ENCODE measurements at regions not wholly inside any gene's neighbourhood (a gene's known extent, or its start where the extent isn't known, plus 50 kb on each side); places are given as distances from the start of the nearest gene placed in this dataset.
"Not testable (repeated sequence)": the region's sequence is repeated elsewhere in the genome, so short reads cannot be mapped to it uniquely, and the experiment has no call there.

- Mint-ChIP-seq H3K27ac (peak overlapping the region; percentile 73), H3K9me3 (peaks cover 11% of the 10 kb centered on the region), H3K27me3 (no peaks in the 10 kb centered on the region), H3K4me1 (peaks cover 57% of the 10 kb centered on the region), H3K4me3 (peak overlapping the region; percentile 15), H3K36me3 (peaks cover 5% of the 10 kb centered on the region)
- ATAC-seq (ENCODE audit: low read depth) (no peak), DNase-seq (ENCODE audit: low spot score in 2 of 2) (no peak)
Measured at GRCh38 chr20:1845163-1845523, 50.1 kb upstream of the SIRPA start.

GRCh38 chr20:1844325-1845162 is 50.7 kb upstream of the SIRPA start:
- H3K4me1 Mint-ChIP-seq: peaks cover 55% of the 10 kb centered on the region
- H3K9me3 Mint-ChIP-seq: peaks cover 11% of the 10 kb centered on the region
- peak overlapping the region; percentile 15 for H3K4me3 Mint-ChIP-seq
- peak; percentile 65 to 83 for DNase-seq (ENCODE audit: low spot score in 2 of 2)
- peak; percentile 98 for ATAC-seq (ENCODE audit: low read depth)
- H3K36me3 Mint-ChIP-seq: peaks cover 5% of the 10 kb centered on the region
- no peaks in the 10 kb centered on the region for H3K27me3 Mint-ChIP-seq
- H3K27ac Mint-ChIP-seq: peak overlapping the region; percentile 73

GRCh38 chr20:1842281-1842680 is 52.9 kb upstream of the SIRPA start:
- peaks cover 3% of the 10 kb centered on the region for H3K36me3 Mint-ChIP-seq
- no peaks in the 10 kb centered on the region for H3K27me3 Mint-ChIP-seq
- H3K9me3 Mint-ChIP-seq: peaks cover 5% of the 10 kb centered on the region
- DNase-seq (ENCODE audit: low spot score in 2 of 2): no peak
- ATAC-seq (ENCODE audit: low read depth): no peak
- H3K4me1 Mint-ChIP-seq: peaks cover 38% of the 10 kb centered on the region
- no peak overlapping the region for H3K27ac Mint-ChIP-seq
- H3K4me3 Mint-ChIP-seq: no peak overlapping the region

DNA sequence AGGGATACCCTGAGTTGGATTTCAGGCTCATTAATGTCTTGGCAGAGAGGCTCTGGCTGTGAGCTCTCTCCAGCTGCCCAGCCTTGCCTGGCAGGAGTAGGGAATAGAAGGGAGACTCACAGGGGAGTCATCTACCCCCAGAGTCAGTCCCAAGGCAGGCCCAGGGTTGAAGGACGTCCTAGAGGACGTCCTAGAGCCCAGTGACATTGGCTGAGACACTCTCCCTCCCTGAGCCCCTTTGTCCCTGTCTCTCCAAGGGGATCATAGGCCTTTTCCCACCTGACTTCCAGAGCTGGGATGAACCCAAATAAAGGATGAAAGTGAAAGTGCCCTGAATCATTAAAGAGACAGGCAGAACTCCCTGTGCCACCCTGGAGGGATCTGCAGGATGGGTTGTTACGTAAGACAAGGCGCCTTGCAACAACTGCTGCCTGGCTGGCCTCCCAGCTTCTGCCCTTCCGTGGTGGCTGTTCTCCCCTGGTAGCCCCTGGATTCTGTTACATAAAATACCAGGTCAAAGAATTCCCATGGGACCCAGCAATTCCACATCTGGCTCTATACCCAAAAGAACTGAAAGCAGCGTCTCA is 53.6 kb upstream of the SIRPA start:
- Mint-ChIP-seq H3K9me3 (peaks cover 2% of the 10 kb centered on the region), H3K4me1 (peaks cover 35% of the 10 kb centered on the region), H3K27me3 (no peaks in the 10 kb centered on the region), H3K4me3 (no peak overlapping the region), H3K27ac (no peak overlapping the region), H3K36me3 (peaks cover under 1% of the 10 kb centered on the region)
- DNase-seq (ENCODE audit: low spot score in 2 of 2) (no peak), ATAC-seq (ENCODE audit: low read depth) (no peak)

GRCh38 chr20:1840817-1841553 is 54.2 kb upstream of the SIRPA start:
- Mint-ChIP-seq H3K27me3 (no peaks in the 10 kb centered on the region), H3K4me3 (no peak overlapping the region), H3K36me3 (no peaks in the 10 kb centered on the region), H3K9me3 (no peaks in the 10 kb centered on the region), H3K27ac (peak overlapping the region; percentile 3), H3K4me1 (peaks cover 34% of the 10 kb centered on the region)
- no peak for ATAC-seq (ENCODE audit: low read depth)
- no peak for DNase-seq (ENCODE audit: low spot score in 2 of 2)

DNA sequence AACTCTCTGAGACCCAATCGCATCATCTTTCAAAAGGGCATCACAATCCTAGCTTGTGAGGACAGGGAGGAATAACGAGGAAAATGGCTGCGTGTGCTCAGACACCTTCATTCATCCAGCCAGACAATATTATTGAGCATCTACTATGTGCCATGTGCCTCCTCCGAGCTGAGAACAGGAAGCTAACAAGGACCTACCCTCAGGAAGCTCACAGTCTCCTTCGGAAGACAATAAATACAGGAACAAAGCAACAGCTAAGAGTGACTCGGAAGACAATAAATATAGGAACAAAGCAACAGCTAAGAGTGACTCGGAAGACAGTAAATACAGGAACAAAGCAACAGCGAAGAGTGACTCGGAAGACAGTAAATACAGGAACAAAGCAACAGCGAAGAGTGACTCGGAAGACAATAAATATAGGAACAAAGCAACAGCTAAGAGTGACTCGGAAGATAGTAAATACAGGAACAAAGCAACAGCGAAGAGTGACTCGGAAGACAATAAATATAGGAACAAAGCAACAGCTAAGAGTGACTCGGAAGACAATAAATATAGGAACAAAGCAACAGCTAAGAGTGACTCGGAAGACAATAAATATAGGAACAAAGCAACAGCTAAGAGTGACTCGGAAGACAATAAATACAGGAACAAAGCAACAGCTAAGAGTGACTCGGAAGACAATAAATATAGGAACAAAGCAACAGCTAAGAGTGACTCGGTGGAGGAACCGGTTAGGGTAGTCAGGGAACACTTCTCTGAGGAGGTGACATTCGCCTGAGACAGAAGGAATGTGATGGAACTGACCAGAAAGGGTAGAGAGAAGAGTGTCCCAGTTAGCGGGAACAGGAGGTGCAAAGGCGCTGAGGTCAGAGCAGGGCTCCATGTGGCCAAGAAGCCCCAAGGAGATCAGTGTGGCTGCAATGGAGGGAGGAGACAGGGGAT is 55.6 kb upstream of the SIRPA start:
- Mint-ChIP-seq H3K27ac (peak overlapping the region; percentile 10), H3K4me1 (peaks cover 21% of the 10 kb centered on the region)
- not testable (repeated sequence) for DNase-seq (ENCODE audit: low spot score in 2 of 2); H3K4me3 Mint-ChIP-seq; ATAC-seq (ENCODE audit: low read depth); H3K36me3 Mint-ChIP-seq; H3K27me3 Mint-ChIP-seq; H3K9me3 Mint-ChIP-seq

- no peaks in the 10 kb centered on the region for H3K9me3 Mint-ChIP-seq
- H3K4me1 Mint-ChIP-seq: peaks cover 15% of the 10 kb centered on the region
- no peak for DNase-seq (ENCODE audit: low spot score in 2 of 2)
- ATAC-seq (ENCODE audit: low read depth): no peak
- no peak overlapping the region for H3K4me3 Mint-ChIP-seq
- H3K36me3 Mint-ChIP-seq: no peaks in the 10 kb centered on the region
- H3K27me3 Mint-ChIP-seq: peaks cover 2% of the 10 kb centered on the region
- H3K27ac Mint-ChIP-seq: no peak overlapping the region
Measured at GRCh38 chr20:1838556-1839279, 56.5 kb upstream of the SIRPA start.

- Mint-ChIP-seq H3K4me3 (no peak overlapping the region), H3K27me3 (peaks cover 2% of the 10 kb centered on the region), H3K36me3 (no peaks in the 10 kb centered on the region), H3K4me1 (peaks cover 11% of the 10 kb centered on the region), H3K9me3 (no peaks in the 10 kb centered on the region), H3K27ac (no peak overlapping the region)
- ATAC-seq (ENCODE audit: low read depth) (no peak), DNase-seq (ENCODE audit: low spot score in 2 of 2) (no peak)
Measured at GRCh38 chr20:1835186-1836035, 59.8 kb upstream of the SIRPA start.

GRCh38 chr20:1833728-1834726 is 61.2 kb upstream of the SIRPA start:
- peaks cover 14% of the 10 kb centered on the region for H3K4me1 Mint-ChIP-seq
- no peak for ATAC-seq (ENCODE audit: low read depth)
- no peak overlapping the region for H3K27ac Mint-ChIP-seq
- H3K27me3 Mint-ChIP-seq: peaks cover 2% of the 10 kb centered on the region
- H3K9me3 Mint-ChIP-seq: no peaks in the 10 kb centered on the region
- no peaks in the 10 kb centered on the region for H3K36me3 Mint-ChIP-seq
- DNase-seq (ENCODE audit: low spot score in 2 of 2): no peak
- H3K4me3 Mint-ChIP-seq: no peak overlapping the region

GRCh38 chr20:1833216-1833615 is 62.0 kb upstream of the SIRPA start:
- no peaks in the 10 kb centered on the region for H3K9me3 Mint-ChIP-seq

GRCh38 chr20:1832634-1833033 is 62.6 kb upstream of the SIRPA start:
- Mint-ChIP-seq H3K4me1 (peaks cover 22% of the 10 kb centered on the region), H3K27ac (no peak overlapping the region), H3K4me3 (no peak overlapping the region), H3K9me3 (no peaks in the 10 kb centered on the region), H3K27me3 (peaks cover 2% of the 10 kb centered on the region), H3K36me3 (no peaks in the 10 kb centered on the region)
- ATAC-seq (ENCODE audit: low read depth) (no peak), DNase-seq (ENCODE audit: low spot score in 2 of 2) (no peak)

More at GRCh38 chr20:1833216-1833615, 62.0 kb upstream of the SIRPA start:
- Mint-ChIP-seq H3K27ac (no peak overlapping the region), H3K36me3 (no peaks in the 10 kb centered on the region), H3K4me1 (peaks cover 21% of the 10 kb centered on the region), H3K27me3 (peaks cover 2% of the 10 kb centered on the region), H3K4me3 (no peak overlapping the region)
- ATAC-seq (ENCODE audit: low read depth) (no peak), DNase-seq (ENCODE audit: low spot score in 2 of 2) (no peak)
